ENCODE measurements at regions not wholly inside any gene's neighbourhood (a gene's known extent, or its start where the extent isn't known, plus 50 kb on each side); places are given as distances from the start of the nearest gene placed in this dataset.

GRCh38 chr6:149201068-149201655, 116.3 kb upstream of the TAB2 start:
- no peak for TF ChIP-seq FOXK2 (IDR thresholded peaks at IDR 0.05)
- TF ChIP-seq SP1 (IDR thresholded peaks at IDR 0.05), result no peak
- TF ChIP-seq FOXA1 (IDR thresholded peaks at IDR 0.05), result no peak
- TF ChIP-seq NFRKB (IDR thresholded peaks at IDR 0.05), result no peak
- TF ChIP-seq ARNT (IDR thresholded peaks at IDR 0.05), result no peak
- TF ChIP-seq ELF4 (IDR thresholded peaks at IDR 0.05), result no peak
- TF ChIP-seq SUZ12 (IDR thresholded peaks at IDR 0.05), result no peak
- no peak for TF ChIP-seq CTBP1 (IDR thresholded peaks at IDR 0.05; ENCODE audit: borderline replicate concordance)
- TF ChIP-seq PKNOX1 (IDR thresholded peaks at IDR 0.05), result no peak
- no peak for TF ChIP-seq FOXM1 (IDR thresholded peaks at IDR 0.05; ENCODE audit: borderline replicate concordance)
- TF ChIP-seq ZNF384 (IDR thresholded peaks at IDR 0.05), result no peak
- no peak for TF ChIP-seq HDGF (IDR thresholded peaks at IDR 0.05; ENCODE audit: borderline replicate concordance)
